RWPE1 (cell line): ENCODE measurements at regions not wholly inside any gene's neighbourhood (a gene's known extent, or its start where the extent isn't known, plus 50 kb on each side); places are given as distances from the start of the nearest gene placed in this dataset.

ENCODE experiments used
- CTCF ChIA-PET: fragments of 350-600 bp; sonication (Branson Sonifier 250); formaldehyde crosslinking; extraction: SDS; loops from one replicate; lab custom pipeline; 2021; lab: Yijun Ruan, JAX
- POLR2A ChIA-PET: fragments of 400-600 bp; formaldehyde crosslinking; extraction: SDS; loops from one replicate; lab custom pipeline; 2020; ENCODE audit warnings: antibody characterized with exemption; ENCODE audit not compliant: low non-redundant PET; lab: Yijun Ruan, JAX
- DNase-seq: peaks from one replicate; pipeline ENCODE4 v3.0.0; 2012; ENCODE audit warnings: low spot score
- H3K27ac ChIP-seq: fragments of 450-650 bp; 2 replicates; pipeline ENCODE4 v1.5.1; 2017
- TF ChIP-seq, protein P1 (sequence below): fragments of 450-650 bp; conservative IDR thresholded peaks from 2 replicates; pipeline ENCODE4 v1.5.1; 2017; ENCODE audit warnings: low read depth, mild to moderate bottlenecking

DNA sequence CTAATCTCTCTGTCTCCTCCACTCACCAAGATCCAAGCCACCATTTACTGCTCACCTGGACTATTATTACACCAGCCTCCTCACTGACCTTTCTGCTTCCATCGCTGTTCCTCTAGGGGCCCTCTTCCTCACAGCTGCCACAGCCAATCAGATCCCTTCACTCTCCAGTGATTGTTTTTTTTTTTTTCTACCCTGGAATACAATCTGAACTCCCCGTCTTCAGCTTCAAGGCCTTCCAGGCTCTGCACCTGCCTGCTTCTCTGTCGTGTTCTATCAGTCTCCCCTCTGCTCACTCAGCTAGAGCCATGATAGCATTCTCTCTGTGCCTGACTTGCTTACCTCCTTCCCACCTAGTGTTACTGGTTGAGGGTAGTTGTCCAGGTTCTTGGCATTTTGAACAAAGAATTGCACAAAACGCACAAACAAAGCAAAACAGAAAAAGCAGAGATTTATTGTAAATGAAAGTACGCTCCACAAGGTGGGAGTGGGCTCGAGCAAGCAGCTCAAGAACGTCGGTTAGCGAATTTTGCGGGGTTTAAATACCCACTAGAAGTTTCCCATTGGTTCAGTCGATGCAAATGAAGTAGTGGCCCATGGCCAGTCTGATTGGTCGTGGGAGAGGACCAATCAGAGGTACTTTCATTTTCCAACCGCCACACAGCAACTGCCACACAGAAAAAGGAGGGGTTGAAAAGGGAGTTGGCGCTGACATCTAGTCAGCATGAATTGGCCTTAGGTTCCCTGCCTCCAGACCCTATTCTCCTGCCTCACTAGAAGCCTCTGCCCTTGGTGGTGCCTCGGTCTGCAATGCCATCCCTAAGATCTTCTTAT lies 188.9 kb downstream of the TLE3 start:
- no peak for DNase-seq
- no peak overlapping the region for H3K27ac ChIP-seq
- TF ChIP-seq, protein P1, sequence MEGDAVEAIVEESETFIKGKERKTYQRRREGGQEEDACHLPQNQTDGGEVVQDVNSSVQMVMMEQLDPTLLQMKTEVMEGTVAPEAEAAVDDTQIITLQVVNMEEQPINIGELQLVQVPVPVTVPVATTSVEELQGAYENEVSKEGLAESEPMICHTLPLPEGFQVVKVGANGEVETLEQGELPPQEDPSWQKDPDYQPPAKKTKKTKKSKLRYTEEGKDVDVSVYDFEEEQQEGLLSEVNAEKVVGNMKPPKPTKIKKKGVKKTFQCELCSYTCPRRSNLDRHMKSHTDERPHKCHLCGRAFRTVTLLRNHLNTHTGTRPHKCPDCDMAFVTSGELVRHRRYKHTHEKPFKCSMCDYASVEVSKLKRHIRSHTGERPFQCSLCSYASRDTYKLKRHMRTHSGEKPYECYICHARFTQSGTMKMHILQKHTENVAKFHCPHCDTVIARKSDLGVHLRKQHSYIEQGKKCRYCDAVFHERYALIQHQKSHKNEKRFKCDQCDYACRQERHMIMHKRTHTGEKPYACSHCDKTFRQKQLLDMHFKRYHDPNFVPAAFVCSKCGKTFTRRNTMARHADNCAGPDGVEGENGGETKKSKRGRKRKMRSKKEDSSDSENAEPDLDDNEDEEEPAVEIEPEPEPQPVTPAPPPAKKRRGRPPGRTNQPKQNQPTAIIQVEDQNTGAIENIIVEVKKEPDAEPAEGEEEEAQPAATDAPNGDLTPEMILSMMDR = no peak
- CTCF ChIA-PET = no interaction called here
- POLR2A ChIA-PET = no interaction called here

DNA sequence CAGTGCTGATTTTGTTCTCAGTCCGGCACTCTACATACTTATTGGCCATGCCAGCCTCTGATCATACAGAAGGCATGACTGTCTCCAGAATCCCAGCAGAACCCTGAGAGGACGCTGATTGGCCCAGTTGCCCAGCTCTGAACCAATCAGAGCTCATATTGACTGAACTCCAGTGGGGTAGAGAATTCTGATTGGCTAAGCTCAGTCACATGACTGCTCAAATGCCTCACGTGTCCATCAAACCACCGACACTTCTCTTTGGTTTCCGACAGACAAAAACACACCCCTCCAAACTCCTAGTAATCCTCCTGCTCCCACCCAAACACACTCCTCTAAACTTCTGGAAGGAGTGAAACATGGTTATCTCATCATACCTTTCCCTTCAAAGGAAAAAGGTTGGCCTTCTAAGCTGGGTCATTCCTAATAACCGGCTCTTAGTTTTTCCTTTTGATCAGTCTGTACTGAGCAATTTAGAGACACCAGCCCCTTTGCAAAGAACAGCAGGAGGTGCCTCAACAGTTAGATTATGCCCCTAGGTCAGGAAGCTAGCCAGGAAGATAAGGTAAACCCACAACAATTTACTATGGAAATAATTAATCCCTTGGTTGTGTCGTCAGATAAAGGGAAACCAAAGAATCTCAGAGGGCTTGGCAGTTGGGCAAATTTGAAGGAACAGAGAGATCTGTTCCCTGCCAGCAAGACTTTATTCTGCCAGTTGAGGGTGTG lies 187.8 kb downstream of the TLE3 start:
- CTCF ChIA-PET = no interaction called here
- peak; percentile 44 for DNase-seq

DNA sequence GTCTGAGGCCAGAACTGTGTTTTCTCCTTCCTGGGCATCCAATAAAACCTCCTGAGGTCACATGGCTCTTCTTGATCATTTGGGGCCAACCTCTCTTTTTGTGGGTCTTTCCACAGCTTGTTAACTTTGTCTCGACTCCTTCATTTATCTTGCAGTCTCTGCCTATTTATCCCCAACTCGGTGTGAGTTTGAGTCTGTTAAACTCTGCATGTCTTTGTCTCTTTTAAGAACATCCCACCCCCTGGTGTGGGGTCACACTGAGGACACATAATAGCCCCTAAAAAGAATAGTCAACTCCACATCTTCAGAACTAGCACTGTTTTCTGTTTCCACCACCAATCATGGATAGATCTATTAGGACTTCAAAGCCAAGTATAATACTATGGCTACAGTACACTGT lies 187.2 kb downstream of the TLE3 start:
- DNase-seq = no peak
- CTCF ChIA-PET = no interaction called here
- H3K27ac ChIP-seq = no peak overlapping the region
- TF ChIP-seq, protein P1 = no peak
- POLR2A ChIA-PET = no interaction called here

More for the DNA sequence above, 187.8 kb downstream of the TLE3 start:
- TF ChIP-seq, protein P1 = no peak
- no peak overlapping the region for H3K27ac ChIP-seq
- POLR2A ChIA-PET = no interaction called here

DNA sequence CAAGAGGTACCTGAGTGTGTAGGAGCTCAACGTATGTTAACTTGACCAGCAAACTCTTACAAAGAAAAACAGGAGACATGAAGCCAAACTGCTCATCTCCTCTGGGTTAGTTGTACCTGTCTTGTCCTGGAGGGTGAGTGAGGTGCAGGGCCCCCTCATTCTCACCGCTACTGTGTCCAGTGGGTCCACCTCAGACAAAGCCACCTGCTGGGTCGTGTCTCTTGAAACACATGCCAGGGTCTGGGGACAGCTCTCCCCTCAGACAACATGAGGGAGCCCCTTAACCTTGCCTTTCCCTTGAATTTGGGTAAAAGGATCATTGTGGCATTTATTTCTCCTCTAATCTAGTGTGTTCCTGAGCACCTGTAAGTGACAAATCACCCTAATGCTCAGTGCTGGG lies 185.6 kb downstream of the TLE3 start:
- TF ChIP-seq, protein P1 = no peak
- DNase-seq = no peak
- ChIA-PET POLR2A (no interaction called here), CTCF (no interaction called here)
- H3K27ac ChIP-seq = no peak overlapping the region

DNA sequence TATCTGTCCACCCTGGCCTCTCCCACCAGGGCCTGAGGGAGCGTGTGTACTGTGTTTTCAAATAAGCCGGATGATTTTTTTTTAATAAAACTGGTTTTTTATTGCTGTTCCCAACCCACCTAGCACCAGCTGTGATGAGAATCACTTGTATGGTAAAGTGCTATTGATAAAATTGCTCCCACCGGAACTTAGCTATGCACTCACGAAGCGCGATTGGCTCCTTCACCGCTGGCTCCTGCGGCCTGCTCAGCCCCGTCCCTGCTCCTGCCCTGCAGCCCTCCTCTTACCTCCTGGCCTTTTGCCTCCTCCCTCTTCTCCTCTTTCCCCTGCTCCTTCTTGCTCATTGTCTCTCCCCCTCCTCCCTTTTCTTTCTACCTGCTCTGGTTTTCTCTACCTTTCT lies 183.7 kb downstream of the TLE3 start:
- DNase-seq = no peak
- H3K27ac ChIP-seq = no peak overlapping the region
- TF ChIP-seq, protein P1 = no peak
- CTCF ChIA-PET = interaction anchor here (0.7 kb wide), 1 partner anchor 29 kb away, joined by 3 read pairs; no protein-coding TSS in a partner anchor
- POLR2A ChIA-PET = no interaction called here

DNA sequence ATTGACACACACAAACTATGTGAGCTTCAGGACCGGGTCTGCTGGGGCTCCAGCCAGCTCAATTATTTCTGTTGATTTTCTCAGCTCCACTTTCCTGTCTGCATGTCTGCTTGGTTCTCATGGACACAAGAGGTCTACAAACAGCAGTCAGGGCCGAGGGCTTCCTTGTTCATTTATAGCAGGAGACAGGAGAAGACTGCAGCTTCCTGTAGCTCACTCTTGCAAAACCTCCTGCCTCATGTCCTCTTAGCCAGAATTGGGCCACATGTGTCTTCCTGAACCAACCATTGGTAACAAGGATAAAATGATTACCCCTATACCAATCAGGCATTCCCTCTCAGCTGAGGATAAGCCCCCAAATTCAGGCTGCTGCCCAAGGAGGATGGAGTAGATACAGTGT lies 182.8 kb downstream of the TLE3 start:
- ChIA-PET POLR2A (interaction anchor here (0.6 kb wide), 1 partner anchor 378 kb away, joined by 5 read pairs; no protein-coding TSS in a partner anchor), CTCF (no interaction called here)
- no peak for DNase-seq
- TF ChIP-seq, protein P1 = no peak
- H3K27ac ChIP-seq = no peak overlapping the region
